ENCODE measurements at regions not wholly inside any gene's neighbourhood (a gene's known extent, or its start where the extent isn't known, plus 50 kb on each side); places are given as distances from the start of the nearest gene placed in this dataset.
A peak's percentile ranks its signal among the peaks of the same experiment; 100 is the strongest.

GRCh38 chr3:140830391-140830790, 111.2 kb upstream of the SLC25A36 start:
- H3K27me3 ChIP-seq (replicated peaks in 2 of 5; ENCODE audit: control insufficient read depth in 4 of 5, insufficient read depth in 5 of 5, low read length in 4 of 5) = no peaks in the 10 kb centered on the region
- POLR2A ChIA-PET = no interaction called here
- no peak overlapping the region for H3K4me3 ChIP-seq (ENCODE audit: control insufficient read depth in 1 of 7, extremely low read depth in 1 of 7, insufficient read depth in 4 of 7, low read depth in 2 of 7, low read length in 6 of 7)
- H3K9me3 ChIP-seq (ENCODE audit: control extremely low read depth in 1 of 5, control insufficient read depth in 4 of 5, insufficient read depth in 2 of 5, low read depth in 1 of 5, low read length in 4 of 5) = no peaks in the 10 kb centered on the region
- H3K36me3 ChIP-seq (ENCODE audit: control insufficient read depth in 4 of 4, insufficient read depth in 4 of 4, low read length in 3 of 4) = no peaks in the 10 kb centered on the region
- H3K27ac ChIP-seq (ENCODE audit: insufficient read depth in 1 of 2, low read depth in 1 of 2, low read length in 2 of 2, poor library complexity in 1 of 2, severe bottlenecking in 2 of 2) = no peak overlapping the region
- no peak for DNase-seq
- CTCF ChIA-PET = no interaction called here
- H3K4me1 ChIP-seq (ENCODE audit: control extremely low read depth in 1 of 4, control insufficient read depth in 4 of 4, insufficient read depth in 4 of 4, low read length in 3 of 4) = peaks cover 3 to 11% (median 5%) of the 10 kb centered on the region in 4 experiments
- no CpG with 5 or more reads among the region's 1 CpG for WGBS (ENCODE audit: insufficient coverage)

DNA sequence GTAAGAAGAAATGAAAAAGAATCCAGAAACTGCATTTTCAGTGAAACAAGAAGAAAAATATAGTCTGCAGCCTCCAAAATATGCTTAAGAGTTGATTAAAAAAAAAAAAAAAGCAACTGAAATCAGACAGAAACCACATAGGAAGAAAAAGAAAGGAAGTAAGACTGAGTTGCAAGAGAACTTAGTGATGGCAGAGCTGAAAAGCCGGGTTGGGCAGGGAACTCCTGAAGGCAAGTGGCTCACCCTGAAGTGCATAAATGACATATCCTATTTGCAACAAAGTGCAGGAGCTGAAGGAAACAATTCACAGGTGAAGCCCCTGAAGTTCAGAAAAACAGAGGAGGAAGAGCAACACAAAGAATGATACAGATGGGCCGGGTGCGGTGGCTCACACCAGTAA, 108.8 kb upstream of the SLC25A36 start:
- no peak overlapping the region for H3K27ac ChIP-seq (ENCODE audit: insufficient read depth in 1 of 2, low read depth in 1 of 2, low read length in 2 of 2, poor library complexity in 1 of 2, severe bottlenecking in 2 of 2)
- H3K27me3 ChIP-seq (replicated peaks in 2 of 5; ENCODE audit: control insufficient read depth in 4 of 5, insufficient read depth in 5 of 5, low read length in 4 of 5) = no peaks in the 10 kb centered on the region
- 0% methylated on average over 2 of the region's 3 CpGs for WGBS (ENCODE audit: insufficient coverage)
- H3K4me3 ChIP-seq (ENCODE audit: control insufficient read depth in 1 of 7, extremely low read depth in 1 of 7, insufficient read depth in 4 of 7, low read depth in 2 of 7, low read length in 6 of 7) = no peak overlapping the region
- ChIA-PET POLR2A (no interaction called here), CTCF (no interaction called here)
- no peaks in the 10 kb centered on the region for H3K36me3 ChIP-seq (ENCODE audit: control insufficient read depth in 4 of 4, insufficient read depth in 4 of 4, low read length in 3 of 4)
- peaks cover 3 to 11% (median 5%) of the 10 kb centered on the region in 4 experiments for H3K4me1 ChIP-seq (ENCODE audit: control extremely low read depth in 1 of 4, control insufficient read depth in 4 of 4, insufficient read depth in 4 of 4, low read length in 3 of 4)
- peak; percentile 23 to 67 (median 63) for DNase-seq
- no peaks in the 10 kb centered on the region for H3K9me3 ChIP-seq (ENCODE audit: control extremely low read depth in 1 of 5, control insufficient read depth in 4 of 5, insufficient read depth in 2 of 5, low read depth in 1 of 5, low read length in 4 of 5)

DNA sequence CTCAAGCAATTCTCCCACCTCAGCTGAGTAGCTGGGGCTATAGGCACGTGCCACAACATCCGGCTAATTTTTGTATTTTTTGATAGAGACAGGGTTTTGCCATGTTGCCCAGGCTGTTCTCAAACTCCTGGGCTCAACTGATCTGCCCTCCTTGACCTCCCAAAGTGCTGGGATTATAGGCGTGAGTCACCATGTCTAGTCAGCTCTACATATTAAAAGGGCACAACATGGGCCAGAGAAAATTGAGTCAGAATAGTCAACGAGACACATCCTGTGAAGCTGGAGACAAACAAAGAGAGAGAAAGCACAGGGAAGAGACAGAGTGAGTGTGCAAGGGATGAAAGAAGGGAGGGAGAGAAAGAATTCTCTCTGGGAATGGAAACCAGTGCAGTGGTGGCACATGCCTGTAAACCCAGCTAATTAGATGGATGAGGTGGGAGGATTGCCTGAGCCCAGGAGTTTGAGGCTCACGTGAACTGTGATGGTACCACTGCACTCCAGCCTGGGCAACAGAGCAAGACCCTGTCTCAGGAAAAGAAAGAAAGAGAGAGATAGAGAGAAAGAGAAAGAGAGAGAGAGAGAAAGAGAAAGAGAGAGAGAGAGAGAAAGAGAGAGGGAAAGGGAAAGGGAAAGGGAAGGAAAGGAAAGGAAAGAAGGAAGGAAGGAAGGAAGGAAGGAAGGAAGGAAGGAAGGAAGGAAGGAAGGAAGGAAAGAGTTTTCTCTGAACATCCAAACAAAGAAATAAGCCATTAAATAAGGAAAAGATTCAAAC, 107.2 kb upstream of the SLC25A36 start:
- H3K4me3 ChIP-seq (ENCODE audit: control insufficient read depth in 1 of 7, extremely low read depth in 1 of 7, insufficient read depth in 4 of 7, low read depth in 2 of 7, low read length in 6 of 7) = no peak overlapping the region
- H3K9me3 ChIP-seq (ENCODE audit: control extremely low read depth in 1 of 5, control insufficient read depth in 4 of 5, insufficient read depth in 2 of 5, low read depth in 1 of 5, low read length in 4 of 5) = no peaks in the 10 kb centered on the region
- ChIA-PET POLR2A (no interaction called here), CTCF (interaction anchor here (0.6 to 1.5 kb wide), 4 partner anchors 9 to 625 kb away, joined by 3 to 4 read pairs (median 4); no protein-coding TSS in a partner anchor)
- H3K4me1 ChIP-seq (ENCODE audit: control extremely low read depth in 1 of 4, control insufficient read depth in 4 of 4, insufficient read depth in 4 of 4, low read length in 3 of 4) = peaks cover 3 to 11% (median 5%) of the 10 kb centered on the region in 4 experiments
- H3K27ac ChIP-seq (ENCODE audit: insufficient read depth in 1 of 2, low read depth in 1 of 2, low read length in 2 of 2, poor library complexity in 1 of 2, severe bottlenecking in 2 of 2) = no peak overlapping the region
- no peak for DNase-seq
- no peaks in the 10 kb centered on the region for H3K27me3 ChIP-seq (replicated peaks in 2 of 5; ENCODE audit: control insufficient read depth in 4 of 5, insufficient read depth in 5 of 5, low read length in 4 of 5)
- H3K36me3 ChIP-seq (ENCODE audit: control insufficient read depth in 4 of 4, insufficient read depth in 4 of 4, low read length in 3 of 4) = no peaks in the 10 kb centered on the region
- 100% methylated on average over 5 of the region's 5 CpGs for WGBS (ENCODE audit: insufficient coverage)

GRCh38 chr3:140842984-140843649, 98.5 kb upstream of the SLC25A36 start:
- POLR2A ChIA-PET = no interaction called here
- Histone ChIP-seq H3K27me3 (replicated peaks in 2 of 5; ENCODE audit: control insufficient read depth in 4 of 5, insufficient read depth in 5 of 5, low read length in 4 of 5) (no peaks in the 10 kb centered on the region), H3K27ac (ENCODE audit: insufficient read depth in 1 of 2, low read depth in 1 of 2, low read length in 2 of 2, poor library complexity in 1 of 2, severe bottlenecking in 2 of 2) (no peak overlapping the region), H3K4me1 (ENCODE audit: control extremely low read depth in 1 of 4, control insufficient read depth in 4 of 4, insufficient read depth in 4 of 4, low read length in 3 of 4) (no peaks in the 10 kb centered on the region), H3K36me3 (ENCODE audit: control insufficient read depth in 4 of 4, insufficient read depth in 4 of 4, low read length in 3 of 4) (no peaks in the 10 kb centered on the region), H3K4me3 (ENCODE audit: control insufficient read depth in 1 of 7, extremely low read depth in 1 of 7, insufficient read depth in 4 of 7, low read depth in 2 of 7, low read length in 6 of 7) (no peak overlapping the region), H3K9me3 (ENCODE audit: control extremely low read depth in 1 of 5, control insufficient read depth in 4 of 5, insufficient read depth in 2 of 5, low read depth in 1 of 5, low read length in 4 of 5) (no peaks in the 10 kb centered on the region)
- 64% methylated on average over 2 of the region's 4 CpGs for whole genome bisulfite sequencing (ENCODE audit: insufficient coverage)
- DNase-seq = peak; percentile 16 to 73 (median 65)
- CTCF ChIA-PET = interaction anchor here (1.0 to 1.4 kb wide), 3 partner anchors 9 to 26 kb away, joined by 4 read pairs; no protein-coding TSS in a partner anchor

- Histone ChIP-seq H3K27me3 (replicated peaks in 2 of 5; ENCODE audit: control insufficient read depth in 4 of 5, insufficient read depth in 5 of 5, low read length in 4 of 5) (no peaks in the 10 kb centered on the region), H3K4me3 (ENCODE audit: control insufficient read depth in 1 of 7, extremely low read depth in 1 of 7, insufficient read depth in 4 of 7, low read depth in 2 of 7, low read length in 6 of 7) (no peak overlapping the region), H3K36me3 (ENCODE audit: control insufficient read depth in 4 of 4, insufficient read depth in 4 of 4, low read length in 3 of 4) (no peaks in the 10 kb centered on the region), H3K4me1 (ENCODE audit: control extremely low read depth in 1 of 4, control insufficient read depth in 4 of 4, insufficient read depth in 4 of 4, low read length in 3 of 4) (no peaks in the 10 kb centered on the region), H3K9me3 (ENCODE audit: control extremely low read depth in 1 of 5, control insufficient read depth in 4 of 5, insufficient read depth in 2 of 5, low read depth in 1 of 5, low read length in 4 of 5) (no peaks in the 10 kb centered on the region), H3K27ac (ENCODE audit: insufficient read depth in 1 of 2, low read depth in 1 of 2, low read length in 2 of 2, poor library complexity in 1 of 2, severe bottlenecking in 2 of 2) (no peak overlapping the region)
- POLR2A ChIA-PET = no interaction called here
- 95% methylated on average over 3 of the region's 3 CpGs for WGBS (ENCODE audit: insufficient coverage)
- no peak for DNase-seq
- CTCF ChIA-PET = interaction anchor here (1.0 to 1.4 kb wide), 3 partner anchors 9 to 27 kb away, joined by 4 read pairs; no protein-coding TSS in a partner anchor
Measured at GRCh38 chr3:140843656-140844055, 98.0 kb upstream of the SLC25A36 start.

- H3K36me3 ChIP-seq (ENCODE audit: control insufficient read depth in 4 of 4, insufficient read depth in 4 of 4, low read length in 3 of 4) = no peaks in the 10 kb centered on the region
- no peaks in the 10 kb centered on the region for H3K4me1 ChIP-seq (ENCODE audit: control extremely low read depth in 1 of 4, control insufficient read depth in 4 of 4, insufficient read depth in 4 of 4, low read length in 3 of 4)
- H3K27ac ChIP-seq (ENCODE audit: insufficient read depth in 1 of 2, low read depth in 1 of 2, low read length in 2 of 2, poor library complexity in 1 of 2, severe bottlenecking in 2 of 2) = no peak overlapping the region
- CTCF ChIA-PET = interaction anchor here (1.0 to 1.4 kb wide), 2 partner anchors 13 to 27 kb away, joined by 4 read pairs; no protein-coding TSS in a partner anchor
- no CpG with 5 or more reads among the region's 1 CpG for WGBS (ENCODE audit: insufficient coverage)
- DNase-seq = peak in 2 of 3 donors; percentile 2 to 6
- no peaks in the 10 kb centered on the region for H3K9me3 ChIP-seq (ENCODE audit: control extremely low read depth in 1 of 5, control insufficient read depth in 4 of 5, insufficient read depth in 2 of 5, low read depth in 1 of 5, low read length in 4 of 5)
- POLR2A ChIA-PET = no interaction called here
- no peaks in the 10 kb centered on the region for H3K27me3 ChIP-seq (replicated peaks in 2 of 5; ENCODE audit: control insufficient read depth in 4 of 5, insufficient read depth in 5 of 5, low read length in 4 of 5)
- no peak overlapping the region for H3K4me3 ChIP-seq (ENCODE audit: control insufficient read depth in 1 of 7, extremely low read depth in 1 of 7, insufficient read depth in 4 of 7, low read depth in 2 of 7, low read length in 6 of 7)
Measured at GRCh38 chr3:140844072-140844471, 97.6 kb upstream of the SLC25A36 start.

GRCh38 chr3:140845882-140846281, 95.8 kb upstream of the SLC25A36 start:
- no CpG with 5 or more reads among the region's 2 CpGs for WGBS (ENCODE audit: insufficient coverage)

More at GRCh38 chr3:140845882-140846281, 95.8 kb upstream of the SLC25A36 start:
- H3K36me3 ChIP-seq (ENCODE audit: control insufficient read depth in 4 of 4, insufficient read depth in 4 of 4, low read length in 3 of 4) = no peaks in the 10 kb centered on the region
- H3K4me3 ChIP-seq (ENCODE audit: control insufficient read depth in 1 of 7, extremely low read depth in 1 of 7, insufficient read depth in 4 of 7, low read depth in 2 of 7, low read length in 6 of 7) = no peak overlapping the region
- no peaks in the 10 kb centered on the region for H3K4me1 ChIP-seq (ENCODE audit: control extremely low read depth in 1 of 4, control insufficient read depth in 4 of 4, insufficient read depth in 4 of 4, low read length in 3 of 4)
- POLR2A ChIA-PET = no interaction called here
- CTCF ChIA-PET = no interaction called here
- H3K9me3 ChIP-seq (ENCODE audit: control extremely low read depth in 1 of 5, control insufficient read depth in 4 of 5, insufficient read depth in 2 of 5, low read depth in 1 of 5, low read length in 4 of 5) = no peaks in the 10 kb centered on the region
- H3K27me3 ChIP-seq (replicated peaks in 2 of 5; ENCODE audit: control insufficient read depth in 4 of 5, insufficient read depth in 5 of 5, low read length in 4 of 5) = peaks cover 0 to 2% (median 0%) of the 10 kb centered on the region in 5 experiments
- H3K27ac ChIP-seq (ENCODE audit: insufficient read depth in 1 of 2, low read depth in 1 of 2, low read length in 2 of 2, poor library complexity in 1 of 2, severe bottlenecking in 2 of 2) = no peak overlapping the region
- no peak for DNase-seq

Data from common myeloid progenitor, CD34-positive (primary cell).